AG04450 (cell line): ENCODE measurements at regions not wholly inside any gene's neighbourhood (a gene's known extent, or its start where the extent isn't known, plus 50 kb on each side); places are given as distances from the start of the nearest gene placed in this dataset.
"Not testable (repeated sequence)": the region's sequence is repeated elsewhere in the genome, so short reads cannot be mapped to it uniquely, and the experiment has no call there.

ENCODE experiments used
- CTCF ChIA-PET: fragments of 300-600, 350-600 bp; formaldehyde crosslinking; extraction: SDS; loops from one replicate; lab custom pipeline; 2022; ENCODE audit warnings: antibody characterized with exemption, inconsistent platforms; lab: Charles Lee
- POLR2A ChIA-PET: fragments of 350-600 bp; formaldehyde crosslinking; extraction: SDS; loops from one replicate; lab custom pipeline; 2021; ENCODE audit warnings: antibody characterized with exemption, inconsistent platforms; lab: Yijun Ruan, JAX
- DNase-seq: peaks from one replicate; pipeline ENCODE4 v3.0.0-alpha.2; 2011; ENCODE audit warnings: low read depth, low spot score
- H3K27ac ChIP-seq: one replicate; pipeline ENCODE4 v1.5.1; 2012; ENCODE audit warnings: low read depth, low read length, control low read depth
- H3K27me3 ChIP-seq: one replicate; pipeline ENCODE4 v1.6.0; 2012; ENCODE audit warnings: low read length; ENCODE audit not compliant: control insufficient read depth, insufficient read depth
- H3K4me3 ChIP-seq: 2 replicates; pipeline ENCODE4 v1.5.1; 2011; ENCODE audit warnings: mild to moderate bottlenecking, low read depth, low read length, control low read depth
- H3K9me3 ChIP-seq: 2 replicates; pipeline ENCODE4 v1.5.1; 2012; ENCODE audit warnings: low read length; ENCODE audit not compliant: control insufficient read depth, insufficient read depth
- TF ChIP-seq, protein P1 (sequence below): IDR thresholded peaks from 2 replicates; pipeline ENCODE4 v1.5.1; 2011; ENCODE audit warnings: low read depth, low read length, control low read depth, inconsistent platforms

DNA sequence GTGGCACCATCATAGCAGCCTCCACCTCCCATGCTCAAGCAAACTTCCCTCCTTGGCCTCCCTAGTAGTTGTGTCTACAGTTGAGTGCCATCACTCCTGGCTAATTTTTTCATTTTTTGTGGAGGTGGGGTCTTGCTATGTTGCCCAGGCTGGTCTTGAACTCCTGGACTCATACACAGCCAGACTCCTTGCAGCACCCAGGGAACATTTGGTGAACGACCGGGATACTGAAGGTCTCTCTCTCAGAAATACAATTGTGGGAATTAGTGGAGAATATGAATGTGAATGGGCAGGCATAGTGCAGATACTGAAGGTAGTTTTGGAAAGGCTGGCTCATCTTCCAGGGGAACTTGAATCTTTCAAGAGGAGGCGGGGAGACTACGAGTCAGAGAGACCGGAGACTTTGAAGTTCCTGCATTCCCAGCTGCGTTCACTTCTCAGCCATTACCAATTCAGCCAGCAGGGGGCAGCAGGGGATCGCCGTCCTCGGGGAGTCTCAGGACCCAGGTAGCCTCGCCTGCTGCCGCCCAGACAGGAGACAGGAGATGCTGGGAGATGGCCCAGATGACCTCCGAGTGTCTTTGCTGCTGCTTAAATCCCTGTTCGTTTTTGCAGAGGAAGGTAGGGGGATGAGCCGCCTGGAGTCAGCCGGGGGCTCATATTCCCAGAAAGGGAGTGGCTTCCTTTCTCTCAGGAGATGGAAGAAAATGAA is 68.6 kb downstream of the HAPSTR1 start:
- H3K27ac ChIP-seq: no peak overlapping the region
- DNase-seq: peak; percentile 39
- H3K9me3 ChIP-seq: no peaks in the 10 kb centered on the region
- H3K27me3 ChIP-seq: no peaks in the 10 kb centered on the region
- POLR2A ChIA-PET: interaction anchor here (0.6 kb wide), 1 partner anchor 8 kb away, joined by 4 read pairs; no protein-coding TSS in a partner anchor
- CTCF ChIA-PET: interaction anchor here (0.6 to 1.3 kb wide), 3 partner anchors 1344 to 1361 kb away, joined by 3 to 5 read pairs (median 3); no protein-coding TSS in a partner anchor
- TF ChIP-seq, protein P1, sequence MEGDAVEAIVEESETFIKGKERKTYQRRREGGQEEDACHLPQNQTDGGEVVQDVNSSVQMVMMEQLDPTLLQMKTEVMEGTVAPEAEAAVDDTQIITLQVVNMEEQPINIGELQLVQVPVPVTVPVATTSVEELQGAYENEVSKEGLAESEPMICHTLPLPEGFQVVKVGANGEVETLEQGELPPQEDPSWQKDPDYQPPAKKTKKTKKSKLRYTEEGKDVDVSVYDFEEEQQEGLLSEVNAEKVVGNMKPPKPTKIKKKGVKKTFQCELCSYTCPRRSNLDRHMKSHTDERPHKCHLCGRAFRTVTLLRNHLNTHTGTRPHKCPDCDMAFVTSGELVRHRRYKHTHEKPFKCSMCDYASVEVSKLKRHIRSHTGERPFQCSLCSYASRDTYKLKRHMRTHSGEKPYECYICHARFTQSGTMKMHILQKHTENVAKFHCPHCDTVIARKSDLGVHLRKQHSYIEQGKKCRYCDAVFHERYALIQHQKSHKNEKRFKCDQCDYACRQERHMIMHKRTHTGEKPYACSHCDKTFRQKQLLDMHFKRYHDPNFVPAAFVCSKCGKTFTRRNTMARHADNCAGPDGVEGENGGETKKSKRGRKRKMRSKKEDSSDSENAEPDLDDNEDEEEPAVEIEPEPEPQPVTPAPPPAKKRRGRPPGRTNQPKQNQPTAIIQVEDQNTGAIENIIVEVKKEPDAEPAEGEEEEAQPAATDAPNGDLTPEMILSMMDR: peak; percentile 80
- no peak overlapping the region for H3K4me3 ChIP-seq

DNA sequence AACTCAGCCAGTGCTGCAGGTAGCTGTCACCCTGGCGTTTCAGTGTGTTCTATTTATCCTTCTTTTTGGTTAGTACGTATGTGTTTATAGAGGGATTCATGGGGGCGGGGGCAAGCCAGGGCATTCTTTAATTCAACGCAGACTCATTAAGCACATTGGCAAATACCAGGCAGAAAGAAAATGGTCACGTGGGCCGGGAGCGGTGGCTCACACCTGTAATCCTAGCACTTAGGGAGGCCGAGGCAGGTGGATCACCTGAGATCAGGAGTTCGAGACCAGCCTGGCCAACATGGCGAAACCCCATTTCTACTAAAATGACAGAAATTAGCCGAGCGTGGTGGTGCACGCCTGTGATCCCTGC is 69.1 kb downstream of the HAPSTR1 start:
- TF ChIP-seq, protein P1: no peak
- ChIA-PET POLR2A (interaction anchor here (0.6 kb wide), 1 partner anchor 9 kb away, joined by 4 read pairs; no protein-coding TSS in a partner anchor), CTCF (interaction anchor here (0.6 to 1.3 kb wide), 3 partner anchors 1344 to 1361 kb away, joined by 3 to 5 read pairs (median 3); no protein-coding TSS in a partner anchor)
- Histone ChIP-seq H3K27me3 (no peaks in the 10 kb centered on the region), H3K9me3 (no peaks in the 10 kb centered on the region), H3K27ac (no peak overlapping the region), H3K4me3 (no peak overlapping the region)
- DNase-seq: no peak

DNA sequence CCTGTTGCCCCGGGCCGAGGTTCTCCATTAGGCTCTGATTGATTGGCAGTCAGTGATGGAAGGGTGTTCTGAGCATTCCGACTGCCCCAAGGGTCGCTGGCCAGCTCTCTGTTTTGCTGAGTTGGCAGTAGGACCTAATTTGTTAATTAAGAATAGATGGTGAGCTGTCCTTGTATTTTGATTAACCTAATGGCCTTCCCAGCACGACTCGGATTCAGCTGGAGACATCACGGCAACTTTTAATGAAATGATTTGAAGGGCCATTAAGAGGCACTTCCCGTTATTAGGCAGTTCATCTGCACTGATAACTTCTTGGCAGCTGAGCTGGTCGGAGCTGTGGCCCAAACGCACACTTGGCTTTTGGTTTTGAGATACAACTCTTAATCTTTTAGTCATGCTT is 74.2 kb downstream of the HAPSTR1 start:
- ChIA-PET CTCF (no interaction called here), POLR2A (no interaction called here)
- Histone ChIP-seq H3K27me3 (no peaks in the 10 kb centered on the region), H3K9me3 (no peaks in the 10 kb centered on the region), H3K27ac (no peak overlapping the region), H3K4me3 (no peak overlapping the region)
- TF ChIP-seq, protein P1: no peak
- DNase-seq: no peak

DNA sequence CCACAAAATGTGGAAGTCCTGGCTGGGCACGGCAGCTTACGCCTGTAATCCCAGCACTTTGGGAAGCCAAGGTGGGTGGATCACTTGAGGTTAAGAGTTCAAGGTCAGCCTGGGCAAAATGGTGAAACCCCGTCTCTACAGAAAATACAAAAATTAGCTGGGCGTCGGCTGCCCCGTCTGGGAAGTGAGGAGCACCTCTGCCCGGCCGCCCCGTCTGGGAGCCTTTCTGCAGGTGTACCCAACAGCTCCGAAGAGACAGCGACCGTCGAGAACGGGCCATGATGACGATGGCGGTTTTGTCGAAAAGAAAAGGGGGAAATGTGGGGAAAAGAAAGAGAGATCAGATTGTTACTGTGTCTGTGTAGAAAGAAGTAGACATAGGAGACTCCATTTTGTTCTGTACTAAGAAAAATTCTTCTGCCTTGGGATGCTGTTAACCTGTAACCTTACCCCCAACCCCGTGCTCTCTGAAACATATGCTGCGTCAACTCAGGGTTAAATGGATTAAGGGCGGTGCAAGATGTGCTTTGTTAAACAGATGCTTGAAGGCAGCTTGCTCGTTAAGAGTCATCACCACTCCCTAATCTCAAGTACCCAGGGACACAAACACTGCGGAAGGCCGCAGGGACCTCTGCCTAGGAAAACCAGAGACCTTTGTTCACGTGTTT is 75.0 kb downstream of the HAPSTR1 start:
- CTCF ChIA-PET, H3K9me3 ChIP-seq, DNase-seq, H3K27me3 ChIP-seq, POLR2A ChIA-PET, H3K27ac ChIP-seq, H3K4me3 ChIP-seq: not testable (repeated sequence)

DNA sequence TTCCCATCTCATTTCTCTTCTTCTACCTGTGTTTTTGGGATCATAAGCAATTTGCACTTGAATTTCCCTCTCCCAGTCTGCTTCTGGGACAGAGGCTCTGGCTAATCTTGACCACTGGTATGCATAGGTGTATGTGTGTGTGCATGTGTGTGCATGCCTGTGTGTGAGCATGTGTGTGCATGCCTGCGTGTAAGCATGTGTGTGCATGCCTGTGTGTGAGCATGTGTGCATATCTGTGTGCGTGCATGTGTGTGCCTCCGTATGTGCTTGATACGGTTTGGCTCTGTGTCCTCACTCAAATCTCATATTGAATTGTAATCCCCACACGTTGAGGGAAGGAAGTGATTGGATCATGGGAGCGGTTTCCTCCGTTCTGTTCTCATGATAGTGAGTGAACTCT is 77.7 kb downstream of the HAPSTR1 start:
- no peak overlapping the region for H3K4me3 ChIP-seq
- H3K27me3 ChIP-seq: no peaks in the 10 kb centered on the region
- no peaks in the 10 kb centered on the region for H3K9me3 ChIP-seq
- TF ChIP-seq, protein P1: no peak
- H3K27ac ChIP-seq: no peak overlapping the region
- DNase-seq: no peak
- ChIA-PET CTCF (no interaction called here), POLR2A (no interaction called here)
